Endothelial cell of umbilical vein (primary cell): ENCODE measurements at regions not wholly inside any gene's neighbourhood (a gene's known extent, or its start where the extent isn't known, plus 50 kb on each side); places are given as distances from the start of the nearest gene placed in this dataset.

Experiments used
- BruUV-seq: library from RNA; stranded (reverse); fragments of 400-500 nt; replicated peaks from 2 replicates; lab custom pipeline; 2021; lab: Mats Ljungman, UMichigan
- CTCF ChIA-PET: fragments of 300-600, 350-600 bp; sonication (Branson Sonifier 250); formaldehyde crosslinking; loops from one replicate; lab custom pipeline; 2021; ENCODE audit warnings: antibody characterized with exemption, inconsistent platforms; lab: Charles Lee
- POLR2A ChIA-PET: fragments of 300-600, 350-600 bp; sonication (Branson Sonifier 250); formaldehyde crosslinking; loops from one replicate; lab custom pipeline; 2021; ENCODE audit warnings: antibody characterized with exemption, inconsistent platforms; lab: Charles Lee
- DNase-seq: peaks from one replicate; pipeline ENCODE4 v3.0.0-alpha.2; 2011; ENCODE audit warnings: low read depth, low spot score
- FAIRE-seq: peaks from 2 replicates; lab custom pipeline; 2011; peaks lifted over from hg19 to GRCh38; lab: Jason Lieb, UNC
- H2AFZ ChIP-seq: 2 replicates; pipeline ENCODE4 v1.6.0; 2012; ENCODE audit warnings: low read depth, low read length, control low read depth, inconsistent platforms
- H3K27ac ChIP-seq: 2 replicates; pipeline ENCODE4 v1.5.1; 2011; ENCODE audit warnings: low read depth, mild to moderate bottlenecking, control low read depth, low read length, moderate library complexity; ENCODE audit not compliant: insufficient read depth
- H3K27me3 ChIP-seq, 2 experiments: 2 replicates each; pipeline versions ENCODE4 v1.6.0 to v1.6.1; 2011; ENCODE audit warnings: low read length in 2 of 2, mixed read lengths in 1 of 2; ENCODE audit not compliant: control insufficient read depth in 2 of 2, insufficient read depth in 2 of 2
- H3K36me3 ChIP-seq, 2 experiments: 2 replicates in 1 of 2; 3 replicates in 1 of 2; pipeline ENCODE4 v1.5.1; 2011; ENCODE audit warnings: low read length in 2 of 2, mild to moderate bottlenecking in 1 of 2, moderate library complexity in 1 of 2; ENCODE audit not compliant: control insufficient read depth in 2 of 2, insufficient read depth in 2 of 2; ENCODE audit errors: extremely low read depth in 1 of 2
- H3K4me1 ChIP-seq: 3 replicates; pipeline ENCODE4 v1.5.1; 2011; ENCODE audit warnings: mild to moderate bottlenecking, low read length; ENCODE audit not compliant: control insufficient read depth, insufficient read depth; ENCODE audit errors: extremely low read depth
- H3K4me2 ChIP-seq: 2 replicates; pipeline ENCODE4 v1.6.1; 2011; ENCODE audit warnings: low read length, control low read depth, mixed read lengths; ENCODE audit not compliant: insufficient read depth
- H3K4me3 ChIP-seq, 3 experiments: fragments of 200-600 bp in 1 of 3; sonication (generic), shearing (Covaris generic) in 1 of 3; replicated peaks in 1 of 3; 2 replicates each; pipeline ENCODE4 v1.5.1; 2011 to 2016; ENCODE audit warnings: control low read depth in 3 of 3, low read length in 3 of 3, mild to moderate bottlenecking in 2 of 3, inconsistent platforms in 1 of 3, low read depth in 1 of 3, moderate library complexity in 1 of 3; ENCODE audit not compliant: insufficient read depth in 1 of 3
- H3K79me2 ChIP-seq: 2 replicates; pipeline ENCODE4 v1.6.0; 2012; ENCODE audit warnings: low read length, inconsistent platforms; ENCODE audit not compliant: control insufficient read depth, insufficient read depth
- H3K9ac ChIP-seq: replicated peaks from 2 replicates; pipeline ENCODE3; 2011; ENCODE audit warnings: low read length, control low read depth; ENCODE audit not compliant: insufficient read depth; ENCODE audit errors: extremely low read depth
- H3K9me1 ChIP-seq: replicated peaks from 3 replicates; pipeline ENCODE4 v1.6.0; 2011; ENCODE audit warnings: mild to moderate bottlenecking, low read length; ENCODE audit not compliant: control insufficient read depth, insufficient read depth; ENCODE audit errors: extremely low read depth
- H3K9me3 ChIP-seq: replicated peaks from 2 replicates; pipeline ENCODE4 v1.5.1; 2012; ENCODE audit warnings: low read length, inconsistent platforms; ENCODE audit not compliant: control insufficient read depth, insufficient read depth
- H4K20me1 ChIP-seq: replicated peaks from 2 replicates; pipeline ENCODE3; 2011; ENCODE audit warnings: mild to moderate bottlenecking, low read length; ENCODE audit not compliant: control insufficient read depth, insufficient read depth; ENCODE audit errors: extremely low read depth
- CTCF ChIP-seq, 2 donors: IDR thresholded peaks; 1 replicate in 1 of 2; 2 replicates in 1 of 2; pipeline ENCODE4 v1.5.1; 2011; ENCODE audit warnings: low read length in 2 of 2, mild to moderate bottlenecking in 2 of 2, moderate library complexity in 2 of 2, control low read depth in 1 of 2, inconsistent platforms in 1 of 2, low read depth in 1 of 2; ENCODE audit not compliant: insufficient read depth in 1 of 2; ENCODE audit errors: extremely low read depth in 1 of 2
- EZH2 ChIP-seq: IDR thresholded peaks from 2 replicates; pipeline ENCODE4 v1.6.1; 2012; ENCODE audit warnings: borderline replicate concordance, low read depth, mild to moderate bottlenecking, moderate library complexity, low read length, inconsistent platforms; ENCODE audit not compliant: severe bottlenecking
- FOS ChIP-seq: IDR thresholded peaks from 2 replicates; pipeline ENCODE4 v1.6.1; 2011; ENCODE audit warnings: mild to moderate bottlenecking, low read length, moderate library complexity, borderline replicate concordance; ENCODE audit not compliant: insufficient read depth
- GATA2 ChIP-seq: IDR thresholded peaks from 2 replicates; pipeline ENCODE4 v1.7.0; 2011; ENCODE audit warnings: low read depth, mild to moderate bottlenecking, moderate library complexity, mixed read lengths, low read length; ENCODE audit not compliant: insufficient read length, insufficient read depth
- JUN ChIP-seq: IDR thresholded peaks from 2 replicates; pipeline ENCODE4 v1.6.1; 2011; ENCODE audit warnings: borderline replicate concordance, low read depth; ENCODE audit not compliant: insufficient read length, insufficient read depth
- MAX ChIP-seq: IDR thresholded peaks from 2 replicates; pipeline ENCODE4 v1.6.1; 2011; ENCODE audit not compliant: insufficient read depth, insufficient read length
- POLR2A ChIP-seq: IDR thresholded peaks from 2 replicates; pipeline ENCODE4 v1.6.1; 2012; ENCODE audit warnings: low read depth, mild to moderate bottlenecking, control low read depth, low read length
- POLR2AphosphoS5 ChIP-seq: IDR thresholded peaks from 2 replicates; pipeline ENCODE4 v1.6.1; 2012; ENCODE audit warnings: low read depth, mild to moderate bottlenecking, control low read depth, low read length, moderate library complexity; ENCODE audit not compliant: insufficient read depth
- dilution Hi-C: fragments of 300-500 bp; cut with MboI; formaldehyde crosslinking; loops from one replicate; pipeline ENCODE4 v1.15.0; 2019; ENCODE audit warnings: low sequenced_read_pairs; ENCODE audit not compliant: extremely low pct_ligation_motif_present
- intact Hi-C: fragments of 100-400 bp; cut with micrococcal nuclease; formaldehyde crosslinking; loops from one replicate; pipeline ENCODE4 v1.10.0; 2022

GRCh38 chr12:97936165-97936564, 473.6 kb downstream of the RMST start:
- no peak overlapping the region for H3K4me2 ChIP-seq
- BruUV-seq = no TSS peak
- no peaks in the 10 kb centered on the region for H3K79me2 ChIP-seq
- CTCF ChIA-PET = interaction anchor here (0.8 kb wide), 1 partner anchor 25 kb away, joined by 3 read pairs; no protein-coding TSS in a partner anchor
- H3K9me3 ChIP-seq = no peaks in the 10 kb centered on the region
- H3K9me1 ChIP-seq = no peaks in the 10 kb centered on the region
- no peaks in the 10 kb centered on the region for H3K27me3 ChIP-seq
- no peak for DNase-seq
- TF ChIP-seq FOS = no peak
- TF ChIP-seq MAX = no peak
- TF ChIP-seq EZH2 = no peak
- no peak for TF ChIP-seq POLR2A
- TF ChIP-seq CTCF (IDR thresholded peaks at IDR 0.05; ENCODE audit: extremely low read depth in 1 of 2, insufficient read depth in 1 of 2, low read depth in 1 of 2, low read length in 2 of 2) = no peak
- no peak for TF ChIP-seq POLR2AphosphoS5
- no peak for TF ChIP-seq GATA2
- no peak for TF ChIP-seq JUN
- POLR2A ChIA-PET = no interaction called here
- H3K4me1 ChIP-seq = no peaks in the 10 kb centered on the region
- H4K20me1 ChIP-seq = no peaks in the 10 kb centered on the region
- intact Hi-C loops = no loop called here
- FAIRE-seq = no peak
- no peaks in the 10 kb centered on the region for H3K36me3 ChIP-seq
- H3K9ac ChIP-seq = no peak overlapping the region
- no peak overlapping the region for H3K4me3 ChIP-seq
- dilution Hi-C loops = no loop called here
- H3K27ac ChIP-seq = no peak overlapping the region
- H2AFZ ChIP-seq = no peak overlapping the region
